IMR-90 (cell line): ENCODE measurements at regions not wholly inside any gene's neighbourhood (a gene's known extent, or its start where the extent isn't known, plus 50 kb on each side); places are given as distances from the start of the nearest gene placed in this dataset.

ENCODE experiments used
- ATAC-seq: fragments of 200-7000 bp; cut with Tn5 transposase; 2 replicates; pipeline ENCODE4 v1.9.1; 2020; ENCODE audit warnings: low read depth, mild to moderate bottlenecking, moderate library complexity
- BruUV-seq: library from RNA; stranded (reverse); fragments of 400-500 nt; replicated peaks from 2 replicates; lab custom pipeline; 2021; lab: Mats Ljungman, UMichigan
- CTCF ChIA-PET: fragments of 300-600 bp; formaldehyde crosslinking; extraction: SDS; loops from one replicate; lab custom pipeline; 2021; ENCODE audit warnings: antibody characterized with exemption; lab: Yijun Ruan, JAX
- POLR2A ChIA-PET: fragments of 300-600 bp; sonication (Branson Sonifier 250); formaldehyde crosslinking; loops from one replicate; lab custom pipeline; 2022; ENCODE audit warnings: antibody characterized with exemption; ENCODE audit not compliant: unreplicated experiment; lab: Charles Lee
- DNase-seq: peaks from one replicate; pipeline ENCODE4 v3.0.0; 2013
- H2AFZ ChIP-seq: replicated peaks from 2 replicates; pipeline ENCODE3; 2013; ENCODE audit warnings: low read length, mild to moderate bottlenecking; ENCODE audit not compliant: poor library complexity
- H2AK5ac ChIP-seq: 2 replicates; pipeline ENCODE4 v1.6.1; 2013; ENCODE audit warnings: low read depth, low read length, inconsistent platforms
- H2AK9ac ChIP-seq: replicated peaks from 2 replicates; pipeline ENCODE3; 2013; ENCODE audit warnings: mild to moderate bottlenecking, low read depth, low read length, moderate library complexity; ENCODE audit not compliant: poor library complexity
- H2BK120ac ChIP-seq: 2 replicates; pipeline ENCODE4 v1.6.1; 2013; ENCODE audit warnings: low read depth, low read length, inconsistent platforms
- H2BK15ac ChIP-seq: 3 replicates; pipeline ENCODE4 v1.6.1; 2013; ENCODE audit warnings: low read depth, low read length, inconsistent platforms
- H2BK20ac ChIP-seq: 2 replicates; pipeline ENCODE4 v1.6.1; 2013; ENCODE audit warnings: low read depth, mild to moderate bottlenecking, inconsistent platforms, low read length, moderate library complexity
- H2BK5ac ChIP-seq: 2 replicates; pipeline ENCODE4 v1.6.1; 2013; ENCODE audit warnings: mild to moderate bottlenecking, low read depth, low read length, inconsistent platforms; ENCODE audit not compliant: poor library complexity, severe bottlenecking
- H3K14ac ChIP-seq: replicated peaks from 2 replicates; pipeline ENCODE4 v1.6.1; 2013; ENCODE audit warnings: low read depth, low read length, inconsistent platforms
- H3K18ac ChIP-seq: 2 replicates; pipeline ENCODE4 v1.6.1; 2013; ENCODE audit warnings: low read depth, low read length, control low read depth
- H3K23ac ChIP-seq: 2 replicates; pipeline ENCODE4 v1.6.1; 2013; ENCODE audit warnings: low read depth, low read length, inconsistent platforms
- H3K27ac ChIP-seq: 2 replicates; pipeline ENCODE4 v1.5.1; 2013; ENCODE audit warnings: mild to moderate bottlenecking, control low read depth, low read length; ENCODE audit not compliant: insufficient read depth
- H3K27me3 ChIP-seq: 2 replicates; pipeline ENCODE4 v1.6.1; 2013; ENCODE audit warnings: low read length; ENCODE audit not compliant: control insufficient read depth, insufficient read depth
- H3K36me3 ChIP-seq: 2 replicates; pipeline ENCODE4 v1.6.1; 2013; ENCODE audit warnings: low read length, mixed read lengths; ENCODE audit not compliant: control insufficient read depth, insufficient read depth
- H3K4ac ChIP-seq: 2 replicates; pipeline ENCODE4 v1.6.1; 2013; ENCODE audit warnings: low read depth, low read length, inconsistent platforms
- H3K4me1 ChIP-seq: 2 replicates; pipeline ENCODE4 v1.6.1; 2013; ENCODE audit warnings: low read length, mixed read lengths; ENCODE audit not compliant: control insufficient read depth, insufficient read depth
- H3K4me2 ChIP-seq: 2 replicates; pipeline ENCODE4 v1.6.1; 2013; ENCODE audit warnings: low read depth, mild to moderate bottlenecking, control low read depth, low read length, moderate library complexity
- H3K4me3 ChIP-seq: 2 replicates; pipeline ENCODE4 v1.5.1; 2013; ENCODE audit warnings: low read depth, mild to moderate bottlenecking, control low read depth, low read length, moderate library complexity; ENCODE audit not compliant: insufficient read depth
- H3K56ac ChIP-seq: 2 replicates; pipeline ENCODE4 v1.6.1; 2013; ENCODE audit warnings: low read length, inconsistent platforms; ENCODE audit not compliant: insufficient read depth; ENCODE audit errors: extremely low read depth
- H3K79me1 ChIP-seq, 2 experiments: 2 replicates each; pipeline ENCODE4 v1.6.1; 2013; ENCODE audit warnings: low read length in 2 of 2, inconsistent platforms in 1 of 2, low read depth in 1 of 2
- H3K9ac ChIP-seq: 2 replicates; pipeline ENCODE4 v1.6.1; 2013; ENCODE audit warnings: low read depth, low read length, control low read depth
- H3K9me1 ChIP-seq: 2 replicates; pipeline ENCODE4 v1.6.1; 2013; ENCODE audit warnings: low read length, inconsistent platforms; ENCODE audit not compliant: insufficient read depth
- H3K9me3 ChIP-seq: 2 replicates; pipeline ENCODE4 v1.6.1; 2013; ENCODE audit warnings: low read length; ENCODE audit not compliant: control insufficient read depth, insufficient read depth
- H4K20me1 ChIP-seq: 2 replicates; pipeline ENCODE4 v1.6.1; 2013; ENCODE audit warnings: low read length, inconsistent platforms; ENCODE audit not compliant: insufficient read depth
- H4K5ac ChIP-seq: 2 replicates; pipeline ENCODE4 v1.6.1; 2013; ENCODE audit warnings: mild to moderate bottlenecking, low read depth, low read length, control low read depth
- H4K8ac ChIP-seq, 2 experiments: 2 replicates each; pipeline ENCODE4 v1.6.1; 2013; ENCODE audit warnings: low read depth in 2 of 2, low read length in 2 of 2, control low read depth in 1 of 2, inconsistent platforms in 1 of 2
- H4K91ac ChIP-seq: 2 replicates; pipeline ENCODE4 v1.6.1; 2013; ENCODE audit warnings: low read depth, low read length, inconsistent platforms; ENCODE audit not compliant: insufficient read depth
- BHLHE40 ChIP-seq: fragments of 150-350 bp; IDR thresholded peaks from 2 replicates; pipeline ENCODE4 v1.6.1; 2016; ENCODE audit warnings: mild to moderate bottlenecking, low read depth, low read length
- CHD1 ChIP-seq: IDR thresholded peaks from 2 replicates; pipeline ENCODE4 v1.6.1; 2012; ENCODE audit warnings: low read depth, low read length, improper control_type of control experiment
- ELK1 ChIP-seq: fragments of 150-350 bp; IDR thresholded peaks from 2 replicates; pipeline ENCODE4 v1.6.1; 2016; ENCODE audit warnings: low read depth, mild to moderate bottlenecking, low read length, moderate library complexity, borderline replicate concordance
- WGBS, 2 experiments: methylation state at CpG; one replicate each; pipeline versions ENCODE4 v1.1.5 to v1.1.7; 2013; ENCODE audit warnings: missing lambda C conversion rate in 2 of 2; ENCODE audit not compliant: insufficient read length in 1 of 2; ENCODE audit errors: extremely low coverage in 2 of 2; 5-methylcytosine and 5-hydroxymethylcytosine counted together
- dilution Hi-C: fragments of 300-500 bp; cut with HindIII; formaldehyde crosslinking; loops from one replicate; pipeline ENCODE4 v1.14.3; 2018; ENCODE audit warnings: low sequenced_read_pairs; ENCODE audit not compliant: unreplicated experiment
- in situ Hi-C: fragments of 300-500 bp; cut with MboI; formaldehyde crosslinking; loops from 3 replicates; pipeline ENCODE4 v1.14.3; 2019; ENCODE audit warnings: low sequenced_read_pairs, inconsistent platforms, mixed read lengths
- intact Hi-C: fragments of 100-400 bp; cut with micrococcal nuclease; formaldehyde crosslinking; loops from 2 replicates; pipeline ENCODE4 v1.10.0; 2022

- Histone ChIP-seq H3K27me3 (no peaks in the 10 kb centered on the region), H2BK5ac (no peak overlapping the region), H3K36me3 (no peaks in the 10 kb centered on the region), H3K23ac (no peak overlapping the region), H4K91ac (no peak overlapping the region), H2BK15ac (no peak overlapping the region), H2AFZ (no peak overlapping the region), H4K20me1 (no peaks in the 10 kb centered on the region), H3K27ac (no peak overlapping the region), H4K8ac (no peak overlapping the region), H2AK9ac (no peak overlapping the region), H3K18ac (no peak overlapping the region), H3K4ac (no peak overlapping the region), H3K14ac (no peak overlapping the region), H3K4me3 (no peak overlapping the region), H3K9me1 (no peaks in the 10 kb centered on the region), H2BK20ac (no peak overlapping the region), H2BK120ac (no peak overlapping the region), H3K56ac (no peak overlapping the region), H3K4me1 (no peaks in the 10 kb centered on the region), H3K79me1 (no peaks in the 10 kb centered on the region), H4K5ac (no peak overlapping the region), H3K9ac (no peak overlapping the region), H2AK5ac (no peak overlapping the region), H3K9me3 (0 out of 2 replicates have a peak, but pooled peaks cover 1% of the 10 kb centered on the region), H3K4me2 (no peak overlapping the region)
- ATAC-seq (no peak), DNase-seq (no peak)
- WGBS, 2 experiments = no CpG with 5 or more reads among the region's 3 CpGs
- intact Hi-C loops = no loop called here
- BruUV-seq = no TSS peak
- TF ChIP-seq CHD1 (no peak), ELK1 (no peak), BHLHE40 (no peak)
- CTCF ChIA-PET = no interaction called here
- in situ Hi-C loops = no loop called here
- POLR2A ChIA-PET = no interaction called here
- dilution Hi-C loops = no loop called here
Measured at GRCh38 chr4:160894809-160895208, 1269.0 kb downstream of the FSTL5 start.
